Colonic mucosa (tissue), 4 donors: ENCODE measurements at regions not wholly inside any gene's neighbourhood (a gene's known extent, or its start where the extent isn't known, plus 50 kb on each side); places are given as distances from the start of the nearest gene placed in this dataset.
"Not testable (repeated sequence)": the region's sequence is repeated elsewhere in the genome, so short reads cannot be mapped to it uniquely, and the experiment has no call there.

Experiments used
- DNase-seq: peaks from one replicate; pipeline ENCODE4 v3.0.0-alpha.2; 2020
- H3K27ac ChIP-seq: fragments of 200-600 bp; one replicate; pipeline ENCODE4 v1.8.0; 2021
- H3K27me3 ChIP-seq: fragments of 200-600 bp; one replicate; pipeline ENCODE4 v1.8.0; 2021
- H3K36me3 ChIP-seq: fragments of 200-600 bp; one replicate; pipeline ENCODE4 v1.8.0; 2021
- H3K4me1 ChIP-seq: fragments of 200-600 bp; one replicate; pipeline ENCODE4 v1.8.0; 2021; ENCODE audit warnings: mild to moderate bottlenecking
- H3K4me3 ChIP-seq: fragments of 200-600 bp; one replicate; pipeline ENCODE4 v1.8.0; 2021
- H3K9ac ChIP-seq, 2 donors: one replicate each; pipeline ENCODE4 v1.7.0; 2013; ENCODE audit warnings: control low read depth in 2 of 2, low read depth in 2 of 2, low read length in 2 of 2
- H3K9me3 ChIP-seq: fragments of 200-600 bp; one replicate; pipeline ENCODE4 v1.8.0; 2021
- CTCF ChIP-seq: fragments of 200-600 bp; IDR thresholded peaks from one replicate; pipeline ENCODE4 v1.8.0; 2022; ENCODE audit warnings: antibody characterized with exemption, mild to moderate bottlenecking
- intact Hi-C: fragments of 100-400 bp; cut with DNase I; formaldehyde crosslinking; loops from one replicate; pipeline ENCODE4 v1.14.1; 2022
- donor health status: healthy.
- donor health status: DM: no; HTN: no; CAD: no.
- donor health status: DM: no; HTN: no; CAD: no.

GRCh38 chr1:5610432-5610831 lies 381.8 kb downstream of the NPHP4 start:
- TF ChIP-seq CTCF = no peak
- no peak for DNase-seq
- no peaks in the 10 kb centered on the region for H3K36me3 ChIP-seq
- intact Hi-C loops = no loop called here
- H3K9me3 ChIP-seq = no peaks in the 10 kb centered on the region
- H3K4me1 ChIP-seq = no peaks in the 10 kb centered on the region
- no peaks in the 10 kb centered on the region for H3K27me3 ChIP-seq
- no peak overlapping the region for H3K27ac ChIP-seq
- H3K9ac ChIP-seq = no peak overlapping the region
- no peak overlapping the region for H3K4me3 ChIP-seq

GRCh38 chr1:5603353-5604104 lies 388.7 kb downstream of the NPHP4 start:
- Histone ChIP-seq H3K27ac (no peak overlapping the region), H3K27me3 (no peaks in the 10 kb centered on the region), H3K4me1 (no peaks in the 10 kb centered on the region), H3K4me3 (no peak overlapping the region), H3K9me3 (no peaks in the 10 kb centered on the region), H3K9ac (no peak overlapping the region), H3K36me3 (no peaks in the 10 kb centered on the region)
- no peak for DNase-seq
- intact Hi-C loops = no loop called here
- no peak for TF ChIP-seq CTCF

- H3K9ac ChIP-seq, H3K27me3 ChIP-seq, H3K27ac ChIP-seq, H3K36me3 ChIP-seq, H3K9me3 ChIP-seq, H3K4me3 ChIP-seq, intact Hi-C loops, H3K4me1 ChIP-seq: not testable (repeated sequence)
- peak; percentile 7 for DNase-seq
Measured at GRCh38 chr1:5602718-5603117, 389.5 kb downstream of the NPHP4 start.

GRCh38 chr1:5601516-5601915 lies 390.7 kb downstream of the NPHP4 start:
- peak; percentile 11 for DNase-seq
- H3K4me3 ChIP-seq = no peak overlapping the region
- no peaks in the 10 kb centered on the region for H3K4me1 ChIP-seq
- H3K36me3 ChIP-seq = no peaks in the 10 kb centered on the region
- intact Hi-C loops = no loop called here
- TF ChIP-seq CTCF = no peak
- no peak overlapping the region for H3K27ac ChIP-seq
- no peaks in the 10 kb centered on the region for H3K27me3 ChIP-seq
- H3K9me3 ChIP-seq = no peaks in the 10 kb centered on the region
- no peak overlapping the region for H3K9ac ChIP-seq

GRCh38 chr1:5599541-5599940 lies 392.7 kb downstream of the NPHP4 start:
- no peak overlapping the region for H3K4me3 ChIP-seq
- H3K9ac ChIP-seq = no peak overlapping the region
- H3K9me3 ChIP-seq = no peaks in the 10 kb centered on the region
- TF ChIP-seq CTCF = no peak
- H3K27me3 ChIP-seq = no peaks in the 10 kb centered on the region
- intact Hi-C loops = no loop called here
- H3K36me3 ChIP-seq = no peaks in the 10 kb centered on the region
- no peaks in the 10 kb centered on the region for H3K4me1 ChIP-seq
- no peak overlapping the region for H3K27ac ChIP-seq
- DNase-seq = peak; percentile 3

- Histone ChIP-seq H3K36me3 (no peaks in the 10 kb centered on the region), H3K9ac (no peak overlapping the region), H3K27ac (no peak overlapping the region), H3K9me3 (no peaks in the 10 kb centered on the region), H3K27me3 (no peaks in the 10 kb centered on the region), H3K4me3 (no peak overlapping the region), H3K4me1 (no peaks in the 10 kb centered on the region)
- no peak for TF ChIP-seq CTCF
- intact Hi-C loops = no loop called here
- peak; percentile 3 for DNase-seq
Measured at GRCh38 chr1:5598824-5599395, 393.3 kb downstream of the NPHP4 start.
